HepG2 (cell line): ENCODE measurements at regions not wholly inside any gene's neighbourhood (a gene's known extent, or its start where the extent isn't known, plus 50 kb on each side); places are given as distances from the start of the nearest gene placed in this dataset.
A peak's percentile ranks its signal among the peaks of the same experiment; 100 is the strongest.

ENCODE experiments used
- ARNT2 ChIP-seq: sonication (generic); formaldehyde crosslinking; IDR thresholded peaks from 2 replicates; pipeline ENCODE4 v1.8.0; 2022; ENCODE audit warnings: mild to moderate bottlenecking, low read depth, missing genetic modification reagents, moderate library complexity
- CBX5 ChIP-seq: sonication (generic); formaldehyde crosslinking; IDR thresholded peaks from 2 replicates; pipeline ENCODE4 v1.4.0; 2020; ENCODE audit warnings: missing genetic modification reagents, borderline replicate concordance
- ELF4 ChIP-seq: sonication (generic); formaldehyde crosslinking; IDR thresholded peaks from 2 replicates; pipeline ENCODE4 v1.5.0; 2020; ENCODE audit warnings: missing genetic modification reagents, mild to moderate bottlenecking, moderate library complexity, borderline replicate concordance
- FOXA3 ChIP-seq: IDR thresholded peaks from 2 replicates; pipeline ENCODE4 v1.6.1; 2016; ENCODE audit warnings: missing genetic modification reagents, missing compliant biosample characterization
- MTA1 ChIP-seq: sonication (generic); formaldehyde crosslinking; IDR thresholded peaks from 2 replicates; pipeline ENCODE4 v1.4.0; 2020; ENCODE audit warnings: missing genetic modification reagents, mild to moderate bottlenecking, borderline replicate concordance
- RFX3 ChIP-seq: IDR thresholded peaks from 2 replicates; pipeline ENCODE4 v1.6.1; 2016; ENCODE audit warnings: missing biosample characterization, missing genetic modification reagents
- SP5 ChIP-seq: IDR thresholded peaks from 2 replicates; pipeline ENCODE4 v1.6.1; 2016; ENCODE audit warnings: low read depth, borderline replicate concordance
- STAG1 ChIP-seq: sonication (generic); formaldehyde crosslinking; IDR thresholded peaks from 2 replicates; pipeline ENCODE4 v1.4.0; 2020; ENCODE audit warnings: missing genetic modification reagents
- THAP11 ChIP-seq: IDR thresholded peaks from 2 replicates; pipeline ENCODE4 v1.6.1; 2016; ENCODE audit warnings: missing biosample characterization, missing genetic modification reagents
- ZNF180 ChIP-seq: sonication (generic); formaldehyde crosslinking; IDR thresholded peaks from 2 replicates; pipeline ENCODE4 v1.4.0; 2020; ENCODE audit warnings: low read depth, missing genetic modification reagents, borderline replicate concordance
- ZNF205 ChIP-seq: IDR thresholded peaks from 2 replicates; pipeline ENCODE4 v1.6.1; 2018; ENCODE audit warnings: missing biosample characterization, missing genetic modification reagents
- ZNF703 ChIP-seq: sonication (generic); formaldehyde crosslinking; IDR thresholded peaks from 2 replicates; pipeline ENCODE4 v1.5.1; 2020; ENCODE audit warnings: missing genetic modification reagents, mild to moderate bottlenecking, moderate library complexity, borderline replicate concordance
- ZNF792 ChIP-seq: IDR thresholded peaks from 2 replicates; pipeline ENCODE4 v1.6.1; 2016
- TF ChIP-seq, protein P1 (sequence below): sonication (generic); formaldehyde crosslinking; conservative IDR thresholded peaks from 2 replicates; pipeline ENCODE4 v1.5.0; 2020; ENCODE audit warnings: missing genetic modification reagents
- TF ChIP-seq, protein P2 (sequence below): sonication (generic); formaldehyde crosslinking; IDR thresholded peaks from 2 replicates; pipeline ENCODE4 v1.5.0; 2020; ENCODE audit warnings: missing genetic modification reagents, mild to moderate bottlenecking, borderline replicate concordance
- TF ChIP-seq, protein P3 (sequence below): sonication (generic); formaldehyde crosslinking; IDR thresholded peaks from 2 replicates; pipeline ENCODE4 v1.4.0; 2020; ENCODE audit warnings: missing genetic modification reagents, borderline replicate concordance
- TF ChIP-seq, protein P4 (sequence below): sonication (generic); formaldehyde crosslinking; IDR thresholded peaks from 2 replicates; pipeline ENCODE4 v1.4.0; 2020; ENCODE audit warnings: missing genetic modification reagents
- TF ChIP-seq, protein P5 (sequence below): IDR thresholded peaks from 2 replicates; pipeline ENCODE4 v1.6.1; 2016; ENCODE audit warnings: missing biosample characterization, missing genetic modification reagents, low read depth
- TF ChIP-seq, protein P6 (sequence below): sonication (generic); formaldehyde crosslinking; IDR thresholded peaks from 2 replicates; pipeline ENCODE4 v1.8.1; 2023; ENCODE audit warnings: mild to moderate bottlenecking, missing genetic modification reagents

DNA sequence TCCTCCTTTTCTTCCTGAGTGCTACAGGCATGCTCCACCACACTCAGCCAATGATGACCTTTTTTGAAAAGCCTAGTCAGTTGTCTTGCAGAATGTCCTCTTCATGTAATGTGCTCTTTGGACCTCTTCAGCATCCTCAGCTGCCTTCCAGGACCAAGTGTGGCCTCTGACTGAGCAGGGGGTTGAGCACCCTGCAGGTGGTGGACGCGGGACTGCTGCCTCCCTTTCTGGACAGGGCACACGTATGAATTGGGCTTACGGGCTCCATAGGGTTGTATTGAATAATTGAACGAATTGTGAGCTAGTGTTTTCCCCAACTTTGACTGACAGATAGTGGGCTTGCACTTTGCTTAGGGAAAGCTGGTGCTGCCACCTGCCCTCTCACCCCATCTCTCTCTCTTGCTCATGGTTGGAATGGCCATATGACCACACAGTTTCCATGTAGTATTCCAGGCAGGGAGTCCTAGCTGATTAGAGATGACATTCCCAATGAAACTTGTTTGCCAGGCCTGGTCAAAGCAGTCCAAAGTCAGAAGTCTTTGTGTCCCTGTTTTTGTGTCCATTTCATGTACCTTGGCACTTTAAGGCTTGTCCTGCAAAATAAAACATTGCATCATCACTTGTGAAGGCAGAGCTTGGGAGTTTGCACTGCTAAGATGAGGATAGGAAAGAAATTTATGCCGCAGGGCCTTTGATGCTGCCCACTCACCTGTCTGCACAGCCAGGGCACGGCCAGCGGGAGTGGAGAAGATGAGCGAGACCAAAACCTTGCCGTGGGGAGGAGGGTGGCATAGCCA is 76.3 kb upstream of the NPAS1 start (continued):
- TF ChIP-seq, protein P1, sequence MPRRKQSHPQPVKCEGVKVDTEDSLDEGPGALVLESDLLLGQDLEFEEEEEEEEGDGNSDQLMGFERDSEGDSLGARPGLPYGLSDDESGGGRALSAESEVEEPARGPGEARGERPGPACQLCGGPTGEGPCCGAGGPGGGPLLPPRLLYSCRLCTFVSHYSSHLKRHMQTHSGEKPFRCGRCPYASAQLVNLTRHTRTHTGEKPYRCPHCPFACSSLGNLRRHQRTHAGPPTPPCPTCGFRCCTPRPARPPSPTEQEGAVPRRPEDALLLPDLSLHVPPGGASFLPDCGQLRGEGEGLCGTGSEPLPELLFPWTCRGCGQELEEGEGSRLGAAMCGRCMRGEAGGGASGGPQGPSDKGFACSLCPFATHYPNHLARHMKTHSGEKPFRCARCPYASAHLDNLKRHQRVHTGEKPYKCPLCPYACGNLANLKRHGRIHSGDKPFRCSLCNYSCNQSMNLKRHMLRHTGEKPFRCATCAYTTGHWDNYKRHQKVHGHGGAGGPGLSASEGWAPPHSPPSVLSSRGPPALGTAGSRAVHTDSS: no peak
- TF ChIP-seq ZNF180 (CRISPR knock-in tag) (no peak), SP5 (CRISPR knock-in tag) (no peak), ZNF792 (CRISPR knock-in tag) (peak; percentile 27; the same call in 1 of the 2 replicates), FOXA3 (peak; percentile 44; the same call in 1 of the 2 replicates), ZNF205 (CRISPR knock-in tag) (no peak), STAG1 (CRISPR knock-in tag) (no peak), MTA1 (CRISPR knock-in tag) (0 out of 2 replicates have a peak, but pooled peaks have one; percentile 16), ZNF703 (CRISPR knock-in tag) (no peak), RFX3 (CRISPR knock-in tag) (no peak), CBX5 (CRISPR knock-in tag) (no peak), ARNT2 (CRISPR knock-in tag) (peak; percentile 21; the same call in 1 of the 2 replicates), ELF4 (no peak), THAP11 (CRISPR knock-in tag) (0 out of 2 replicates have a peak, but pooled peaks have one; percentile 19)
- TF ChIP-seq, protein P2, sequence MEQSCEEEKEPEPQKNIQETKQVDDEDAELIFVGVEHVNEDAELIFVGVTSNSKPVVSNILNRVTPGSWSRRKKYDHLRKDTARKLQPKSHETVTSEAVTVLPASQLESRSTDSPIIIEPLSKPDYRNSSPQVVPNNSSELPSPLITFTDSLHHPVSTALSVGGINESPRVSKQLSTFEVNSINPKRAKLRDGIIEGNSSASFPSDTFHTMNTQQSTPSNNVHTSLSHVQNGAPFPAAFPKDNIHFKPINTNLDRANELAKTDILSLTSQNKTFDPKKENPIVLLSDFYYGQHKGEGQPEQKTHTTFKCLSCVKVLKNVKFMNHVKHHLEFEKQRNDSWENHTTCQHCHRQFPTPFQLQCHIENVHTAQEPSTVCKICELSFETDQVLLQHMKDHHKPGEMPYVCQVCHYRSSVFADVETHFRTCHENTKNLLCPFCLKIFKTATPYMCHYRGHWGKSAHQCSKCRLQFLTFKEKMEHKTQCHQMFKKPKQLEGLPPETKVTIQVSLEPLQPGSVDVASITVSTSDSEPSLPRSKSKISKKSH: no peak
- TF ChIP-seq, protein P3, sequence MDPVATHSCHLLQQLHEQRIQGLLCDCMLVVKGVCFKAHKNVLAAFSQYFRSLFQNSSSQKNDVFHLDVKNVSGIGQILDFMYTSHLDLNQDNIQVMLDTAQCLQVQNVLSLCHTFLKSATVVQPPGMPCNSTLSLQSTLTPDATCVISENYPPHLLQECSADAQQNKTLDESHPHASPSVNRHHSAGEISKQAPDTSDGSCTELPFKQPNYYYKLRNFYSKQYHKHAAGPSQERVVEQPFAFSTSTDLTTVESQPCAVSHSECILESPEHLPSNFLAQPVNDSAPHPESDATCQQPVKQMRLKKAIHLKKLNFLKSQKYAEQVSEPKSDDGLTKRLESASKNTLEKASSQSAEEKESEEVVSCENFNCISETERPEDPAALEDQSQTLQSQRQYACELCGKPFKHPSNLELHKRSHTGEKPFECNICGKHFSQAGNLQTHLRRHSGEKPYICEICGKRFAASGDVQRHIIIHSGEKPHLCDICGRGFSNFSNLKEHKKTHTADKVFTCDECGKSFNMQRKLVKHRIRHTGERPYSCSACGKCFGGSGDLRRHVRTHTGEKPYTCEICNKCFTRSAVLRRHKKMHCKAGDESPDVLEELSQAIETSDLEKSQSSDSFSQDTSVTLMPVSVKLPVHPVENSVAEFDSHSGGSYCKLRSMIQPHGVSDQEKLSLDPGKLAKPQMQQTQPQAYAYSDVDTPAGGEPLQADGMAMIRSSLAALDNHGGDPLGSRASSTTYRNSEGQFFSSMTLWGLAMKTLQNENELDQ (CRISPR knock-in tag): no peak
- TF ChIP-seq, protein P4, sequence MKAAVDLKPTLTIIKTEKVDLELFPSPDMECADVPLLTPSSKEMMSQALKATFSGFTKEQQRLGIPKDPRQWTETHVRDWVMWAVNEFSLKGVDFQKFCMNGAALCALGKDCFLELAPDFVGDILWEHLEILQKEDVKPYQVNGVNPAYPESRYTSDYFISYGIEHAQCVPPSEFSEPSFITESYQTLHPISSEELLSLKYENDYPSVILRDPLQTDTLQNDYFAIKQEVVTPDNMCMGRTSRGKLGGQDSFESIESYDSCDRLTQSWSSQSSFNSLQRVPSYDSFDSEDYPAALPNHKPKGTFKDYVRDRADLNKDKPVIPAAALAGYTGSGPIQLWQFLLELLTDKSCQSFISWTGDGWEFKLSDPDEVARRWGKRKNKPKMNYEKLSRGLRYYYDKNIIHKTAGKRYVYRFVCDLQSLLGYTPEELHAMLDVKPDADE (CRISPR knock-in tag): no peak
- TF ChIP-seq, protein P5, sequence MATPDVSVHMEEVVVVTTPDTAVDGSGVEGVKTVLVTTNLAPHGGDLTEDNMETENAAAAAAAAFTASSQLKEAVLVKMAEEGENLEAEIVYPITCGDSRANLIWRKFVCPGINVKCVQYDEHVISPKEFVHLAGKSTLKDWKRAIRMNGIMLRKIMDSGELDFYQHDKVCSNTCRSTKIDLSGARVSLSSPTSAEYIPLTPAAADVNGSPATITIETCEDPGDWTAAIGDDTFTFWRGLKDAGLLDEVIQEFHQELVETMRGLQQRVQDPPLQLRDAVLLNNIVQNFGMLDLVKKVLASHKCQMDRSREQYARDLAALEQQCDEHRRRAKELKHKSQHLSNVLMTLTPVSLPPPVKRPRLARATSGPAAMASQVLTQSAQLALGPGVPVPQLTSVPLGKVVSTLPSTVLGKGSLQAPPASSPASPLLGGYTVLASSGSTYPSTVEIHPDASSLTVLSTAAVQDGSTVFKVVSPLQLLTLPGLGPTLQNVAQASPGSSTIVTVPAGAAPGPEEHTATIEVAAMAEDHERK (CRISPR knock-in tag): no peak
- TF ChIP-seq, protein P6, sequence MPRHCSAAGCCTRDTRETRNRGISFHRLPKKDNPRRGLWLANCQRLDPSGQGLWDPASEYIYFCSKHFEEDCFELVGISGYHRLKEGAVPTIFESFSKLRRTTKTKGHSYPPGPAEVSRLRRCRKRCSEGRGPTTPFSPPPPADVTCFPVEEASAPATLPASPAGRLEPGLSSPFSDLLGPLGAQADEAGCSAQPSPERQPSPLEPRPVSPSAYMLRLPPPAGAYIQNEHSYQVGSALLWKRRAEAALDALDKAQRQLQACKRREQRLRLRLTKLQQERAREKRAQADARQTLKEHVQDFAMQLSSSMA (CRISPR knock-in tag): no peak
